ENCODE measurements at regions not wholly inside any gene's neighbourhood (a gene's known extent, or its start where the extent isn't known, plus 50 kb on each side); places are given as distances from the start of the nearest gene placed in this dataset.

GRCh38 chr15:98439523-98439942 is 208.8 kb upstream of the IGF1R start:
- Histone ChIP-seq H3K27me3 (ENCODE audit: insufficient read depth, low read depth) (peaks cover 18% of the 10 kb centered on the region; the same call in 1 of the 2 replicates), H3K9me3 (ENCODE audit: insufficient read depth, low read depth) (no peaks in the 10 kb centered on the region), H4K20me1 (ENCODE audit: insufficient read depth) (no peaks in the 10 kb centered on the region; the same call in 1 of the 2 replicates), H3F3A (ENCODE audit: insufficient read depth, low read depth) (no peaks in the 10 kb centered on the region), H3K9me2 (ENCODE audit: insufficient read depth) (no peaks in the 10 kb centered on the region), H3K4me1 (replicated peaks; ENCODE audit: insufficient read depth) (peaks cover 15% of the 10 kb centered on the region), H3K27ac (no peak overlapping the region), H3K4me3 (no peak overlapping the region), H3K36me3 (ENCODE audit: low read depth) (no peaks in the 10 kb centered on the region), H3K79me2 (ENCODE audit: low read depth) (no peaks in the 10 kb centered on the region), H2AFZ (no peak overlapping the region), H3K4me2 (no peak overlapping the region)
- DNase-seq = no peak
- ChIA-PET CTCF (no interaction called here), POLR2A (ENCODE audit: unreplicated experiment) (no interaction called here)
- TF ChIP-seq CTCF (conservative IDR thresholded peaks at IDR 0.05) = no peak
- no peak for TF ChIP-seq EZH2 (IDR thresholded peaks at IDR 0.05; ENCODE audit: low read depth)
- intact Hi-C loops (cut with micrococcal nuclease; ENCODE audit: unreplicated experiment) = no loop called here
- BruUV-seq (replicated peaks) = no TSS peak

GRCh38 chr15:98440917-98441316 is 207.4 kb upstream of the IGF1R start:
- Histone ChIP-seq H3F3A (ENCODE audit: insufficient read depth, low read depth) (no peaks in the 10 kb centered on the region), H3K4me2 (no peak overlapping the region), H4K20me1 (ENCODE audit: insufficient read depth) (no peaks in the 10 kb centered on the region; the same call in 1 of the 2 replicates), H3K79me2 (ENCODE audit: low read depth) (no peaks in the 10 kb centered on the region), H3K27me3 (ENCODE audit: insufficient read depth, low read depth) (peaks cover 16% of the 10 kb centered on the region; the same call in 1 of the 2 replicates), H3K36me3 (ENCODE audit: low read depth) (no peaks in the 10 kb centered on the region), H2AFZ (no peak overlapping the region), H3K9me2 (ENCODE audit: insufficient read depth) (no peaks in the 10 kb centered on the region), H3K4me3 (no peak overlapping the region), H3K27ac (no peak overlapping the region), H3K4me1 (replicated peaks; ENCODE audit: insufficient read depth) (peaks cover 15% of the 10 kb centered on the region), H3K9me3 (ENCODE audit: insufficient read depth, low read depth) (no peaks in the 10 kb centered on the region)
- TF ChIP-seq CTCF (conservative IDR thresholded peaks at IDR 0.05) (no peak), EZH2 (IDR thresholded peaks at IDR 0.05; ENCODE audit: low read depth) (no peak)
- CTCF ChIA-PET = no interaction called here
- intact Hi-C loops (cut with micrococcal nuclease; ENCODE audit: unreplicated experiment) = loop anchor here (5.0 kb wide), 2 partner anchors 461 to 616 kb away; no protein-coding TSS in a partner anchor
- POLR2A ChIA-PET (ENCODE audit: unreplicated experiment) = no interaction called here
- DNase-seq = peak in 1 of 2 experiments; percentile 15
- BruUV-seq (replicated peaks) = no TSS peak

GRCh38 chr15:98441599-98441998 is 206.7 kb upstream of the IGF1R start:
- peaks cover 20% of the 10 kb centered on the region; the same call in 1 of the 2 replicates for H3K27me3 ChIP-seq (ENCODE audit: insufficient read depth, low read depth)
- POLR2A ChIA-PET (ENCODE audit: unreplicated experiment) = interaction anchor here (0.7 kb wide), 1 partner anchor 616 kb away, joined by 3 read pairs; no protein-coding TSS in a partner anchor
- peaks cover 15% of the 10 kb centered on the region for H3K4me1 ChIP-seq (replicated peaks; ENCODE audit: insufficient read depth)
- DNase-seq = no peak
- no peak overlapping the region for H2AFZ ChIP-seq
- H3F3A ChIP-seq (ENCODE audit: insufficient read depth, low read depth) = no peaks in the 10 kb centered on the region
- TF ChIP-seq EZH2 (IDR thresholded peaks at IDR 0.05; ENCODE audit: low read depth) (no peak), CTCF (conservative IDR thresholded peaks at IDR 0.05) (no peak)
- BruUV-seq (replicated peaks) = no TSS peak
- intact Hi-C loops (cut with micrococcal nuclease; ENCODE audit: unreplicated experiment) = loop anchor here (5.0 kb wide), 2 partner anchors 461 to 616 kb away; no protein-coding TSS in a partner anchor
- no peak overlapping the region for H3K4me3 ChIP-seq
- H4K20me1 ChIP-seq (ENCODE audit: insufficient read depth) = no peaks in the 10 kb centered on the region; the same call in 1 of the 2 replicates
- CTCF ChIA-PET = interaction anchor here (0.6 kb wide), 1 partner anchor 435 kb away, joined by 3 read pairs; no protein-coding TSS in a partner anchor
- H3K4me2 ChIP-seq = no peak overlapping the region
- H3K9me2 ChIP-seq (ENCODE audit: insufficient read depth) = no peaks in the 10 kb centered on the region
- H3K36me3 ChIP-seq (ENCODE audit: low read depth) = no peaks in the 10 kb centered on the region
- H3K27ac ChIP-seq = no peak overlapping the region
- H3K9me3 ChIP-seq (ENCODE audit: insufficient read depth, low read depth) = no peaks in the 10 kb centered on the region
- H3K79me2 ChIP-seq (ENCODE audit: low read depth) = no peaks in the 10 kb centered on the region
